NCI-H187 (cell line): ENCODE measurements at regions not wholly inside any gene's neighbourhood (a gene's known extent, or its start where the extent isn't known, plus 50 kb on each side); places are given as distances from the start of the nearest gene placed in this dataset.
"Not testable (repeated sequence)": the region's sequence is repeated elsewhere in the genome, so short reads cannot be mapped to it uniquely, and the experiment has no call there.

ENCODE experiments used
- DNase-seq, 2 experiments: peaks; one replicate each; lab custom pipeline; 2025; lab: John Stamatoyannopoulos, UW

- no peak for DNase-seq
These were observed 351.3 kb downstream of the SOX9 start for GRCh38 chr17:72472106-72472505.

DNA sequence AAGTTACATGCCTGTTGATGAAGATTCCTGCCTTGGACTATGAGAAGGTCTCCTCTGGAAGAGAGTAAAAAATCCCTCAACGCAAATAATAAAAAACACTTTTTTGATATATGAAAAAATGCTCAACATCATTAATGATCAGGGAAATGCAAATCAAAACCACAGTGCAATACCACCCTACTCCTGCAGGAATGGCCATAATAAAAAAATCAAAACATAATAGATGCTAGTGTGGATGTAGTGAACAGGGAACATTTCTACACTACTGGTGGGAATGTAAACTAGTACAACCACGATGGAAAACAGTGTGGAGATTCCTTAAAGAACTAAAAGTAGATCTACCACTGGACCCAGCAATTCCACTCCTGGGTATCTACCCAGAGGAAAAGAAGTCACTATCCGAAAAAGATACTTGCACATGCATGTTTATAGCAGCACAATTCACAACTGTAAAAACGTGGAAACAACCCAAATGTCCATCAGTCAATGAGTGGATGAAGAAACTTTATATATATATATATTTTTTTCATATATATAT is 352.1 kb downstream of the SOX9 start:
- not testable (repeated sequence) for DNase-seq

DNA sequence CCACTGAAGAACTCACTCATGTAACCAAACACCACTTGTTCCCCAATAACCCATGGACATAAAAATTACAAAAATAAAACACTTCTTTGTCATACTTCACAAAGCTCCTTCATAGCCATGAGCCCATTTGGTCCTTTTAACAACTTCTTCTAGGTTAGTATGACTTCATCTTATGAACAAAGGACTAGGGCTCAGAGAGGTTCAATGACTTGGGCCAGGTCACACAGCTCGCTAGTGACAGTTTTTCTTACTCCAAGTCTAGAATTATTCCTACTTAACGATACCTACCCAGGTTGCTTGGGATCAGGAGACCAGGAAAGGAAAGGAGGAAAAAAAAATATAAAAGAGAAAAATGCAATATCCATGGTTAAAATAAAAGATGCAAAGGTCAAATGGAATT is 353.4 kb downstream of the SOX9 start:
- no peak for DNase-seq

- no peak for DNase-seq
These were observed 354.1 kb downstream of the SOX9 start for GRCh38 chr17:72474719-72475477.

GRCh38 chr17:72476134-72476533 is 355.3 kb downstream of the SOX9 start:
- no peak for DNase-seq

DNA sequence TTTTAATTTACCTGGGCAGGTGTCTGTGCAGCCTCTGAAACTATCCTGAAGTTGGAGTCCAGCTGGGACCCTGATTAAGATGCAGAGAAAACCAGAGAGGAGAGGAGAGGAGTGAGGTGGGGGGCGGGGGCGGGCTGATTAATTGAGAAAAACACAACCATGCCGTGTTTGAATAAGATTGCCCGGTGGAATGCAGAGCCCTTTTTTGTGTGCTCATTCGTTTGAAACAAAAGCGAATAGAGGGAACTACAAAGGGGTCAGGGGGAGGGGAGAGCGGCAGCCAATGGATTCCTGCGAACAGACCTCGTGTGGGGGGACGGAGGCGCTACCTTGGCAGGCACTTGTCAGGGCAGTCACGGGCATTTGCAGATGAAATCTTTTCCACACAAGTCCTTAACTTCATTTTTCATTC is 355.8 kb downstream of the SOX9 start:
- DNase-seq: no peak

- no peak for DNase-seq
These were observed 356.7 kb downstream of the SOX9 start for GRCh38 chr17:72477491-72477890.

DNA sequence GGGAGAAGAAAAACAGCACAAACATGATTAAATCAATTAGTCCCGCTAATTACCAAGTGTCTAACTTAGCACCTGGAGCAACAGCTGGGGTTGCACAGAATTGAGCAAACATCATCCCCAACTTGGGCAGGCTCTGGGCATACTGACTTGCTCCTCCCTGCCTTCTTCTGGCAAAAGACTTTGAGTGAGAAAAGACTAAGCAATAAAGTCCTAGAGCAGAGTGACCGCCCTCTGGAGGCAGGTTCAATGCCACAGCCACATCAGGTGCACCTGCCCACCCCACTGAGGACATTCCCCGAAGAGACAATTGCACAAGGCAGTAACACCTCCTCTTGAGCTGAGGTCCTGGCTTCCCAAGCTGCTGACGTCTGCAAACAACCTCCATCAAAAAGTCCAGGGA is 358.3 kb downstream of the SOX9 start:
- no peak for DNase-seq

GRCh38 chr17:72481572-72481971 is 360.8 kb downstream of the SOX9 start:
- DNase-seq: no peak

DNA sequence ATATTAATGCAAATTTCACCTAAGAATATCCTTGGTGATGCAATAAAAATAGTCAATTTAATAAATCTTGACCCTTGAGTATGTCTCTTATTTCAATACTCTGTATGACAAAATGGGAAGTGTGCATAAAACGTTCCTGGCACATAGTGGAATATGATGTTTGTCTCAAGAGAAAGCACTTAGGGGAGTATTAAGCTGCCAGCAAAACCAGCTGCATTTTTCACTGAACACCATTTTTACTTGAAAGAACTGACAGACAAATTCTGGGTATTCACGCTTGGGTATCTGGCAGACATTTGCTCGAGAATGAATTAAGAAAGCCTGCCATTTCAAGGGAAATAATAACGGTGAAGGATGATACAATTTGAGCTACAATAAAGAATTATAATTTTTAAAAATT is 364.8 kb downstream of the SOX9 start:
- no peak for DNase-seq

- DNase-seq: no peak
These were observed 366.0 kb downstream of the SOX9 start for GRCh38 chr17:72486806-72487205.

DNA sequence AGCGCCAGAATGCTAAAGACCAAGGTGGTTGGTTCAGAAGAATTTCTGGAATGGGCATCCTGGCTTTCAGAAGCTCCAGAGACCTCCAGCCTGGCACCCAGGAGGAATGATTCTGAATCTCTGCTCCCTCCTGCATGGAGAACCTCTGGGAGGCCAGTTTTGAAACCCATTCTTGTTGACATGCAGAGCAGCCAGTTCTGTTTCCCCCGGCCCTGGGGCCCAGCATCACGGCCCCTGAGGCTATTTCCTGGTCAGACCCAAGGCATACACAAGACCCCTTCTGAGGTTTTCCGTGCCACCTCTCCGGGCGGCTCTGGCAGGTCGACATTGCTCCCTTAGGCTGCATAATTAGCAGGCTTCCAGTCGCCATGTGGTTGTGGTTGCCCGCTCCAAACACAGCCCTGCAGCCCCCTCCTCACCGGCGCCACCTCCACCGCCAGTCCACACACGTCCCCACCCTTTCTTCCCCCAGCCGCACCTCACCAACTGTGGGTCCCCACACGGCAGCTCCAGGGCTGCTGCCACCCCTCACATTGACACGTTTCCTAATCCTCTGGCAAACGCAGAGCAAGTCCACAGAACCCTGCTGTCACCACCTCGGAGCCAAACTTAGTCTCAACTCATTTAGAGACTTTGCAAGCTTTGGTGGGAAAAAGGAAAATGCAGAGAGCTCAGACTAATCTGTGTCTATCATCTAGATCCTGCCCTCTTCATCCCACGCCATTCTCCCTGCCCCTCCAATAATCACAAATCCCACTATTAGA is 367.1 kb downstream of the SOX9 start:
- no peak for DNase-seq

DNA sequence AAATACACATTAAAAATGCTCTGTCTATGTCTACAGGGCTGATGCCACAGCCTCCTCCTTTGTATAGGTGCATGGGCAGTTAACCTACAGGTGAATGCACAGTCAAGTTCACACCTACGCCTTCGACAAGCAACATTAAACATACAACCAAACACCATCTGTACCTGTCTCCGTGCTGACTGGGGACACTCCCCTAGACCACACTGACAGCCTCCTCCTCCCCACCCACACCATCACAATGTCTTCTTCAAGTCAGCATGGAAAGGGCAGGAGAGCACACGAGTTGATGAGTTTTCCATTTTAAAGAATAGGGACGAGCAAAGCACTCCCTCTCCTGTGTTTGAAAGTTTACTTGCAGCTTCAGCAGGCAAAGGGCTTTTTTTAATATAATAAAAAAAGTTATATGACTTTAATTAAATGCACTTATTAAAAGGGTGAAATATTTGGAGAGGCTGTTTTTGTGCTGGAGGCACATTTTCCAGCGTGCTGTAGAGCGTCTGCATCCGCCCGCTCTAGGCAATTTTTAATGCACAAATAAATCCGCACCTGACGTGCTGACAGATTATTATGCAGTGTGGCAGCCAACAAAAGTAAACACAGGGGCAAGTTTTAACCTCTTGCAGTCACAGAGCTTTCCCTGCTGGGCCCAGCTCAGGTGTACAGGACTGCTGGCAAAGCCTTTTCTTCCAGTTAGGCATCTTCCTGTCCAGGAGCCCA is 367.9 kb downstream of the SOX9 start:
- no peak for DNase-seq

DNA sequence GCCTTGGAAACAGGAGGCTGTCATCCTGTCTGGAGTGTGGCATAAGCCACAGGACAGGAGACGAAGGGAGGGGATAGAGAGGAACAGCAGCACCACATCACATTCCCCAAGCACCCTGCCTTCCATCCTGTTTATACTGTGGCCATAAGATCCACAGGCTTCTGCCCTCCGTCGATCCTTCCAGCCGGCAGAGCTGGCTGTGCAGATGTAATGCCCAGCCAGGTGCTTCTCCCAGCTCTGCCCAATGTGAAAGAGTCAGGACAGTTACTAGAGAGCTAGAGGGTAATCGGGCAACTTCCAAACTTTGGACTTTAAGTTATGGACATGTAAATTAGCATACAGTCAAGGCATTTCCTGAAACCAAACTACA is 368.4 kb downstream of the SOX9 start:
- DNase-seq: no peak

DNA sequence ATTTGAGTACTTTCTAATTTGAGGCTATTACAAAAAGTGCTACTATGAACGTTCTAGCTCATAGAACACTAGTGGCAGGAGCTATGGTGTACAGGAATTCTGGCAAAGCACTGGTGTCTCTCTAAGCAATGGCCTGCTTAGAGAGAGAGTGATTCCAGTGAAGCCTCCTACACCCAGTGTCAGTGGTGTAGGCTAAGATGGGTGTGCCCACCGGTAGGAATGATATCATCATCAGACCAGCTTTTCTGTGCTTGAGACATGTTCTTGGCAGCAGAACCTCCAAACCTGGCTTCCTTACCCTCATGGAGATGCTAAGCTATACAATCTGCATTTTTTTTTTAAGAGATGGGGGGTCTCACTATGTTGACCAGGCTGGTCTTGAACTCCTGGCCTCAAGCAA is 370.3 kb downstream of the SOX9 start:
- no peak for DNase-seq

GRCh38 chr17:72492494-72492893 is 371.7 kb downstream of the SOX9 start:
- DNase-seq: no peak

DNA sequence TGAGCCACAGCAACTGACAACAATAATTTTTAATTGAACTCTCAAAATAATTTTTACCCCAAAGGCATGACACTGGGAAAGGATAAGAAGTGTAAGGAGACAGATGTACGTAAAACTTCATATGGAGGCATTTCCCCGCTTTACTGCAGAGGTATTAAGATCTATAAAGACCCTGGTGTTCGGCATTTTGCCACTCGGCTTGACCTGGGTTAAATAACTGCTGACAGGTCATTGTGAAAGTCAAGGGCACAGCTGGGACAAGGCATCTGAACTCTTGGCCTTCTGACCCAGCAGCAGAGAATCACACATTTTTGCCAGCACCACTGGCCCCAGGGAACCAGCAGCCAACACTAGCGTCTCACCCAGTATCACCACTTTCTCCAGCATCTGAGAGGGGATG is 372.1 kb downstream of the SOX9 start:
- no peak for DNase-seq

GRCh38 chr17:72494566-72494965 is 373.7 kb downstream of the SOX9 start:
- no peak for DNase-seq

GRCh38 chr17:72496461-72496860 is 375.6 kb downstream of the SOX9 start:
- no peak for DNase-seq

DNA sequence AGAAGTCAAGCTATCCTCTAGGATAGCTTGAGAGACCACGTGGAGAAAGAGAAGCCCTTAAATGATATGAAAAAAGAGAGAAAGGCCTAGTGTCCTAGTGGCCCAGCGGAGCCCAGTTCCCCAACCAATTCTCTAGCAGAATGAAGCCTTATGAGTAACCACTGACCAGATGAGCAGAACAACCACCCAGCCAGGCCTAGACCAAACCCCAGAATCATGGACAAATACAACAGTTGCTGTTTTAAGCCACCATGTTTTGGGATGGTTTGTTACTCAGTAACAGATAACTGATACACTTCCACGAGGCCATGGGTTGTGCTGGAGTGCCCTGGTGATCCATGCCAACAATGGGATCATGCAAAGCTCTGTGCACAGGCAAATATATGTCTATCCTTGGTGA is 377.1 kb downstream of the SOX9 start:
- no peak for DNase-seq

- DNase-seq: no peak
These were observed 377.8 kb downstream of the SOX9 start for GRCh38 chr17:72498364-72499210.
